Epithelial cell of proximal tubule (primary cell): ENCODE measurements at regions not wholly inside any gene's neighbourhood (a gene's known extent, or its start where the extent isn't known, plus 50 kb on each side); places are given as distances from the start of the nearest gene placed in this dataset.

Source experiments
- DNase-seq: peaks from one replicate; pipeline ENCODE4 v3.0.0-alpha.2; 2011; ENCODE audit warnings: low read depth
- H3K4me3 ChIP-seq: 2 replicates; pipeline ENCODE4 v1.5.1; 2011; ENCODE audit warnings: low read depth, mild to moderate bottlenecking, low read length
- TF ChIP-seq, protein P1 (sequence below): conservative IDR thresholded peaks from 2 replicates; pipeline ENCODE4 v1.5.1; 2012; ENCODE audit warnings: low read depth, mild to moderate bottlenecking, low read length

DNA sequence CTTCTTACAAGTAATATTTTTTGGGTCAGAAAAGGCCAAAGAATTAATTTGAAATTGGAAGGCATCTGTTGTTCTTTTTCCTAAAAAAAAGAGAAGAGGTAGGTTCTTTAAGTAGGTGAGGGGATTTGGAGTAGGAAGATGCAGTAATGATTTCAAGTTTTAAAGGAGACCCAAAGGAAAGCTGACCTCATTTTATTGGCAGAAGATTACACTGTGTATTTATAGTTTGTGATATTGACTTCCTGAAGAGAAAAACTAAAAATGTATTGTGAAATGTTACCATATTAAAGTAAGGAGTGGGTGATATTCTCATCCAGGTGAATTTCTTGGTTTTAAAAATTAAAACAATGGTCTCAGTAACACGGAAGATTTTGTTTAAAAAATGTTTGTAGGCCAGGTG is 56.6 kb upstream of the CELF2 start:
- DNase-seq: no peak
- TF ChIP-seq, protein P1, sequence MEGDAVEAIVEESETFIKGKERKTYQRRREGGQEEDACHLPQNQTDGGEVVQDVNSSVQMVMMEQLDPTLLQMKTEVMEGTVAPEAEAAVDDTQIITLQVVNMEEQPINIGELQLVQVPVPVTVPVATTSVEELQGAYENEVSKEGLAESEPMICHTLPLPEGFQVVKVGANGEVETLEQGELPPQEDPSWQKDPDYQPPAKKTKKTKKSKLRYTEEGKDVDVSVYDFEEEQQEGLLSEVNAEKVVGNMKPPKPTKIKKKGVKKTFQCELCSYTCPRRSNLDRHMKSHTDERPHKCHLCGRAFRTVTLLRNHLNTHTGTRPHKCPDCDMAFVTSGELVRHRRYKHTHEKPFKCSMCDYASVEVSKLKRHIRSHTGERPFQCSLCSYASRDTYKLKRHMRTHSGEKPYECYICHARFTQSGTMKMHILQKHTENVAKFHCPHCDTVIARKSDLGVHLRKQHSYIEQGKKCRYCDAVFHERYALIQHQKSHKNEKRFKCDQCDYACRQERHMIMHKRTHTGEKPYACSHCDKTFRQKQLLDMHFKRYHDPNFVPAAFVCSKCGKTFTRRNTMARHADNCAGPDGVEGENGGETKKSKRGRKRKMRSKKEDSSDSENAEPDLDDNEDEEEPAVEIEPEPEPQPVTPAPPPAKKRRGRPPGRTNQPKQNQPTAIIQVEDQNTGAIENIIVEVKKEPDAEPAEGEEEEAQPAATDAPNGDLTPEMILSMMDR: no peak
- no peak overlapping the region for H3K4me3 ChIP-seq

DNA sequence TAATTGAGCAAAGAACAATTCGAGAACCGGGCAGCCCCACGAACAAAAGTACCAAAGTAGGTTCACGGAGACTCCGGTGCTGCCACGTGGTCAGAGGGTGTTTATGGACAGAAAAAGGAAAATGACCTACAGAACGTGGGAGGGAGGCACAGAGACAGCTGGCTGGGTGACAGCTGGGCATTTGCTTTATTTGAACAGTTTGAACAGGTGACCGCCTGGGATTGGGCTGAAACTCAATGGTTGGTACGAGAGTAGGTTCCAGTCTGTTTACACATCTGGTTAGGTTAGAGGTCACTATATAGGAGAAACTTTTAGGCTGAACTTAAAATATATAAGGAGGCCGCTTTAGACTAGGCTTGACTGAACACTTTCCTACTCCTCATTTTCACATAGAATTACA is 50.6 kb upstream of the CELF2 start:
- no peak for DNase-seq
- H3K4me3 ChIP-seq: no peak overlapping the region
- TF ChIP-seq, protein P1: no peak

DNA sequence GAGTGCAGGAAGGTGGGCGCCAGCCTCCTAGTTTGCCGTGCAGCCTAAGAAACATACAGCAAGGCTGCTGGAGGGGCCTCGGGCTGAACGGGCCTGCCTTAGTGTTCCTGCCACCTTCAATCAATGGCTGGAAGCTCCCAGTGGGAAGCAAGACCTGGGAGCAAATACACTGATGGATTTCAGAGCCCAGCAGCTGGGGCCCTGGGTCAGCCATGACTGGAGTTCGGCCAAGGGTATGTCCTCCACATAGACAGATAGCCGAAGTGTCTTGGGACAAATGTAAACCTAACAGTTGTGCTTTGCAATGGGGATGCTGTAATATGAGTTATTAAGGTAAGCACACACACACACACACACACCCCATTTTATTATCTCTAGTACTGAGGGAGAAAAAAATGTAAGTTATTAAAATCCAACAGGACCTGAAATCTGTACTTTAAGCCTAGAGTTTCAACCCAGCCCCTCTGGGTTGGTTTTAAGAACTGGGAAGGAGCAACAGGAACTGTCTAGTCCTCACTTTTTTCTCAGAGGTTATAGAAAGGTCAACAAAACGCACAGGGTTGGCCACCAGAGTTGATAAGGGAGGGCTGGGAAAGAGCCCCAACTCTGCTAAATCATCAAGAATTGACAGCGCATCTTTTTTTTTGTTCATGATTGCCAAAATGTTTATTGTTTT is 50.0 kb upstream of the CELF2 start:
- H3K4me3 ChIP-seq: no peak overlapping the region
- TF ChIP-seq, protein P1: no peak
- no peak for DNase-seq
